ENCODE measurements at regions not wholly inside any gene's neighbourhood (a gene's known extent, or its start where the extent isn't known, plus 50 kb on each side); places are given as distances from the start of the nearest gene placed in this dataset.

DNA sequence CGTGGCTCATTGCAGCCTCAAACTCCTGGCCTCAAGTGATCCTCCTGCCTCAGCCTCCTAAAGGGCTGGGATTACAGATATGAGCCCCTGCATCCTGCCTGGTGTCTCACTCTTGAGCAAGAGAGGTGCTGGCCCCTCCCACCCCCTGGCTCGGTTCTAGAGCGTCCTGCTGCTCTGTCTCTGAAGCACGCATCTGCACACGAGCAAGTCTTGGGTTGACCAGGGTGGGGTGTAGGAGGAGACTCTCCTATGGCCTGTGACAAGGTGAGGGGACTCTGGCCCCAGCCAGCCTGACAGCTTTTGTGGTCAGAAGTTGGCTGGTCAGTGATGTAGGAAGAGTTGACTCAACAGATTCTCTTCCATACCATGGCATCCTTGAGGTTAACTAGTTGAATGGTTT is 110.7 kb upstream of the CARD11 start:
- TF ChIP-seq, protein P1, sequence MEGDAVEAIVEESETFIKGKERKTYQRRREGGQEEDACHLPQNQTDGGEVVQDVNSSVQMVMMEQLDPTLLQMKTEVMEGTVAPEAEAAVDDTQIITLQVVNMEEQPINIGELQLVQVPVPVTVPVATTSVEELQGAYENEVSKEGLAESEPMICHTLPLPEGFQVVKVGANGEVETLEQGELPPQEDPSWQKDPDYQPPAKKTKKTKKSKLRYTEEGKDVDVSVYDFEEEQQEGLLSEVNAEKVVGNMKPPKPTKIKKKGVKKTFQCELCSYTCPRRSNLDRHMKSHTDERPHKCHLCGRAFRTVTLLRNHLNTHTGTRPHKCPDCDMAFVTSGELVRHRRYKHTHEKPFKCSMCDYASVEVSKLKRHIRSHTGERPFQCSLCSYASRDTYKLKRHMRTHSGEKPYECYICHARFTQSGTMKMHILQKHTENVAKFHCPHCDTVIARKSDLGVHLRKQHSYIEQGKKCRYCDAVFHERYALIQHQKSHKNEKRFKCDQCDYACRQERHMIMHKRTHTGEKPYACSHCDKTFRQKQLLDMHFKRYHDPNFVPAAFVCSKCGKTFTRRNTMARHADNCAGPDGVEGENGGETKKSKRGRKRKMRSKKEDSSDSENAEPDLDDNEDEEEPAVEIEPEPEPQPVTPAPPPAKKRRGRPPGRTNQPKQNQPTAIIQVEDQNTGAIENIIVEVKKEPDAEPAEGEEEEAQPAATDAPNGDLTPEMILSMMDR (conservative IDR thresholded peaks at IDR 0.05; ENCODE audit: low read depth, low read length): no peak
- no peak for TF ChIP-seq EZH2 (IDR thresholded peaks at IDR 0.05; ENCODE audit: low read length, unreplicated experiment)

Measured in PC-3 (cell line).